ENCODE measurements at regions not wholly inside any gene's neighbourhood (a gene's known extent, or its start where the extent isn't known, plus 50 kb on each side); places are given as distances from the start of the nearest gene placed in this dataset.
"Not testable (repeated sequence)": the region's sequence is repeated elsewhere in the genome, so short reads cannot be mapped to it uniquely, and the experiment has no call there.

DNA sequence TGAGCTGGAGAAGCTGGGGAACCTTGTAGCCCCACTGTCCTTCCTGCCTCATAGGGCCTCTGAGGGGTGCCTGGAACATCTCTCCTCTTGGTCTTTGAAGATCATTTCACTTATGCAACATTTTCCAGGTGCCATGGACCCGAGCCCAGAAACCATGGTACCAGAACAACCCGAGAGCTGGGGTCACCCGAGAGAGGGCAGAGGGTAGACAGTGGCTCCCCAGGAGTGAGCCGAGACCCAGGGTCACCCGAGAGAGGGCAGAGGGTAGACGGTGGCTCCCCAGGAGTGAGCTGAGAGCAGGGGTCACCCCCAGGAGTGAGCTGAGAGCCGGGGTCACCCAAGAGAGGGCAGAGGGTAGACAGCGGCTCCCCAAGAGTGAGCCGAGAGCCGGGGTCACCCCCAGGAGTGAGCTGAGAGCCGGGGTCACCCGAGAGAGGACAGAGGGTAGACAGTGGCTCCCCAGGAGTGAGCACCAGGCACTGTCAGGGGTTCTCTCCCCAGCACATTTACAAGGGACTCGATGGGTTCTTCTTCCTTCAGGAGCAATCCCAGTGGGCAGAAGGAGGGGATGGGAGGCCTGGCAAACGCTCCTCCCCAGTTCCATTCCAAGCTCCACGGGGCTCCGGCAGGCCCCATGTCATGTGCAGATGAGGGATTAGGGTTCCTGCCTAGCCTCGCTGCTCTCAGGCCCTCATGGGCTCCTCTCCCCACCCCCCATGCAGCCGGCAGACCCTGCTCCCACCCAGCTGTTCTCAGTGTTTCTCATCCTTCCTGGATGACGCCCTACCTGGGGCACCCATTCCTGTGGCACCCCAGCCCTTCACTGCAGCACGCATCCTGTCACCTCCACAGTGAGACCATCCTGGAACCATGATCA, 163.5 kb downstream of the RTP5 start:
- DNase-seq: no peak

DNA sequence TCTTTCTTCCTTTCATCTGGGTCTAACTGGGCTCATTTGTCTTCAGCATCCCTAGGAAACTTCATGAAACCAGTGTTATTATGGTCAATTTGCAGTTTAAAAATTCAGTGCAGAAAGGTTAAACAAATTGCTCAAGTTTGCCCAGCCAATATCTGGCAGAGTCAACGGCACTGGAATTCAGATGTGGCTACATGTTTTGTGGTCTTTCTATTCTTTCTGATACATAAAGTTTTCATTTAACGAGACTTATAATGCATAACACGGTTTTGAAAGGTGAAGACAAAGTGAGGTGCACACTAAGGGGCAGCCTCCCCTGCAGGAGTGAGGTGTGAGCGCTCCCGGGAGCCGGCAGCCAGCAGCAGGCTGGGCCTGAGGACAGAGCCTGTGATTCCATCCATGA, 164.6 kb downstream of the RTP5 start:
- no peak for DNase-seq

DNA sequence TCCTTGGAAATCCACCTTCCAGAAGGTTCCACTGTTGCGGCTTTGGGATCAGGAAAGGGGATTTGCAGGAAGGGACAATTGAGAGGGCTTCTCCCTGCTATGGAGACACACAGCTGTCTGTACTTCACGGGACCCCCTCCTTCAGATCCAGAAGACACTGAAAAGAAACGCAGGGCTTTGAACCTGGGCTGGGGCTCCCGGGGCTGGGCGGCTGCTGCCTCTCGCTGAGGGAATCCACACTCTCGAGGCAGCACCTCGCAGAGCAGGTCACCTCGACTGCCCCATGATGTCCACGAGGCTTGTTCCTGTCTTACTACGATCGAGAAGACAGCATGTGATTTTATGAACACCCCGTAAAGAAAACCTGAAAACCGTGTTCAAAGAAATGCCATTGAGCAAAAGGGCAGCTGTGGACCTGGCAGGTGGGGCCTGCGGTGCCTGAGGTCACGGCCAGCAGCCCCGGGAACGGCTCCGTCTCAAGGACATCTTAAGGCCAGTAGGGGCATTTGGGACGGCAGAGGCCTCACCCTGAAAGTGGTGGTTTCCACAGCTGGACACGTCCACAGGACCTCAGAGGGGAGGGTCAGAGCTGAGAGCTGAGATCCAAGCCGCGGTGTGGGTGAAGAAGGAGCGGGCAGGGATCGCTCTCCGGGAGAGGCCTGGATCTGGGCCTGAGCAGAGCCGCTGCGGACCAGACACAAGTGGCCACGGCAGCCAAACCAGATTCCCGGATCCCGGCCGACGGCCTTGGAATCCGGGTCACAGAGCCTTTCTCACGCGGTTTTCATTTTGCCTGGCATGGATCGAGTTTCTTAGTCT, 165.7 kb downstream of the RTP5 start:
- DNase-seq: no peak

DNA sequence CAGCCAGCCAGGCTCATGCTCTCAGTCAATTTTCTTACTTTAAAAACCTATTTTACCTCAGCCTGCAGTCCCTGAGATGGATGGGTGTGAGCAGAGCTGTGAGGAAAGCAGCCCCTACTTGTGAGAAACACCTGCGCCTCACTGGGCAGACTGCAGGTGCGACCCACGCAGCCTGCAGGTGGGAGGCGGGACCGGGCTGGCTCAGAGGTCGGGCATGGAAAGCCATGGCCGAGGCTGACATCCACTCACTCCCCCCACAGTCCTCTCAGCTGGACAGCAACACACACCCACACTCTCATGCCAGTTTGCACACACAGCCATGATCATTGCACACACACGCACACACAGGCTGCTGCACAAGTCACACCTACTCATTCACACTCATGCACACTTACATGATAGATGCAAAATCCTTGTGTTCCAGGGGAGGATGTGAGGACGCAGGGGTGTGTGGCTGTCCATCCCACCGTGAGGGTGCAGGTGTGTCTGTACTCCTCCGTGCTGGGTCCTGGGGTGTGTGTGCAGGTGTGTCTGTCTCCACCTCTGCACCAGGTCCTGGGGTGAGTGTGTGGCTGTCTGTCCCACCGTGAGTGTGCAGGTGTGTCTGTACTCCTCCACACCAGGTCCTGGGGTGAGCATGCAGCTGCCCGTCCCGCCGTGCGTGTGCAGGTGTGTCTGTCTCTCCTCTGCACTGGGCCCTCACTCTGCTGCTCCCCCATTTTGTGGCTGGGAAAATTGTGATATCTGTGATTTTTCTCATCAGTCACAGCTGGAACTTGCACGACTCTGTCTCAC, 166.5 kb downstream of the RTP5 start:
- DNase-seq: no peak

DNA sequence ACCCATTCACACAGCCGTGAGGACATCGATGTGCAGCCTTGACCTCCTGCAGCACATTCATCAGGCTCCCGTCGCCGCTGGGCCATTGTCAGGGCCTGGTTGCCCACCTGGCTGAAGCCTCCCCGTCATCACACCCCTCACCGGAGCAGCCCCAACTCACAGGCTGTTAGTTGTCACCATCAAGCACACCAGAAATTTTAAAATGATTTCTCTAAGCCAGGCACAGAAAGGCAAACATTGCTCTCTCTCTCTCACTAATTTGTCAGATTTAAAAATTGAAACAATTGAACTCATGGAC, 167.1 kb downstream of the RTP5 start:
- no peak for DNase-seq

DNA sequence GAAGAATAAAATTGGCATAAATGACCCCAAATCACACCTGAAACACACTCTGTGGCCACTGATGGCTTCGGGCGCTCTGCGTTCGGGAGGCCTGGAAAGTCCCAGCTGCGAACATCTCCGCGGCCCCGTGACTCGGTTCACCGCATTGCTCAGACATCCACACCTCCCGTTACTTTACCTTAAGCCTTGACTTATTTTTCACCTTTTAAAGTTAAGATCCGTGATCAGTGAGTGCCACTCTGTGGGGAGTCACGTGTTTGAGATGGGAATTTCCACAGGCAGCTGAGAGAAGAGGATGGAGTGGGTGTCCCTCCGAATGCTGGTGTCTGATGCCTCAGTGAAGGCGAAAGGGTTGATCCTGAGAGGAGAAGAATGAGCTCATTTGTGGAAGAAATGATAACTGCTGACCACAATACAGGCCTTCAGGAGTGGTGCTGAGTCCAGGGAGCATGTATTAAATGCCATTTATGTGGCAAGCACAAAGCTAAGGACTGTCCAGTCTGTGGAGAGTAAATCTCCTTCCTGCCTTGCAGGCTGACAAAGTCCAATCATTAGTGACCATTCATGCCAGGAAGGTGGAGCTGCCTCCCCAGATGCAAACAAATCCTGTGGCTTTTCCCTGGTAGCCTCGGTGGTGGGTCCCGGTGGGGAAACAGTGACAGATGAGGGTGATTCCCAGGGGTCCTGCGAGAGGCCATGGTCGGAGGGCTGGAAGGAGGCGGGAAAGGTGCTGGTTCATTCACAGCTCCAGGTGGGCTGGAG, 168.8 kb downstream of the RTP5 start:
- DNase-seq: no peak

DNA sequence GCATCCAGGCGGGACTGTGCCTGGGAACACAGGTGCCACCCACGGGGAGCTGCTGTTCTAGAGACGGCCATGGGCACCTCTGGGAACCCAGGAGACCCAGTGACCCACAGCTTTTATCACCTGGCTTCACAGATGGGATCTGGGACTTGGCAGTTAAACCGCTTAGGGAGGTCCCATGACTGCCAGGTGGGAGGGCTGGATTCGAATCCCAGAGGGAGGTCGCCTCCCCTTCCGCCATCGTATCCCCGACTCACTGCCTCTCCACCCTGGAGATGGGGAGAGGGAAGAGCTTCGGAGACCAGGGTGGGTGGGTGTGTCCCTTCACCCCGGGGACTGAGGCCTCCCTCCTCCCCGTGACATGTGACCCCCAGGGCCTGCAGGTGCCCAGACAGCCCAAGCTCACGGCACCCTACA, 169.4 kb downstream of the RTP5 start:
- no peak for DNase-seq

DNA sequence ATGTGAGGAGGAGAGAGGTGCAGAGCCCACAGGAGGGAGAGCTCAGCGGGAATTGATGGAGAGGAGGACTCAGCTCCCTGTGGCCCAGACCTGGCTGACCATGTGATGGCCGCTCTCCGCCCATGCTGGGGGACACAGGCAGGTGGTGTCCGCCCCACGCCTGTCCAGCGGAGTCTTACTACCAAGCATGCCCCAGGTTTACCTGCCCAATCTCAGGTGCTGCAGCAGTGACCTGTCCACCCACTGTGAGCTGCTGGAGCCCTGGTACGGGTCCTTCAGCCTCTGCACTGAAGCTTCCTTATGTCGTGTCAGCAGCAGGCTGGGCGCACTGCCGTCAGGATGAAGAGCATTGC, 170.8 kb downstream of the RTP5 start:
- DNase-seq: no peak

DNA sequence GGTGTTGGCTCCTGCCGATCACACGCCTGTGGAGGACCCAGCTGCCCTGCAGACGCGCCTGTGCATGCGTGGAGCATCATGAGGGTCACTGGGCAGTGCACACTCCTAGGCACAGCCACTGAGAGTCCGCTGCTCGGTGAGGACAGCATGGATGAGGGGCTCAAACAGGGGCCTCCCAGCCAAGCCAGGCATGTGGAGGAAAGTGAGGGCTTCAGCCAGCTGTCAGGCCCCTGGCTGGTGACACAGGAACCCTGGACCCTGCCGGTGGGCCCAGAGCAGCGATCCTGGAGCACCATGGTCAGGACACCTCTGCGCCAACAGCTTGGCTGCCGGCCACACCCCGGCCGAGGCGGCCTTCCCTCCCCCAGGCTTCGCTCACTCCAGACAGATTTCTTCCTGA, 171.2 kb downstream of the RTP5 start:
- DNase-seq: no peak

DNA sequence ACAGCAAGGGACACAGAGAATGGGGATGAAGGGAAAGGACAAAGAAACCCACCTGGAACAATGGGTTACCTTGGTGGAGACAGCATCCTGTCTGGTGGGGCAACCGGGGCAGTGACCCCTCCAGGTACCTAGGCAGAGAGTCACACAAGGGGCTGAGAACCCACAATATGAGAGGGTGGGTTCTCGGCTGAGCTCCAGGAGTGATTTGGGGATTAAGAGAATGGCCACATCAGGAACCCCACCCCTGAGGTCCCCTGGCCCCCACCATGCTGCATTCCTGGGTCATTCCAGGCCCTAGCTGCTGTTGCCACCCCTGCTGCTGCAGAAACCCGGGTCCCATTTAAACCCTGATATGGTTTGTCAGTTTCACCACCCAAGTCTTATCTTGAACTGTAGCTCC, 172.3 kb downstream of the RTP5 start:
- DNase-seq: no peak

DNA sequence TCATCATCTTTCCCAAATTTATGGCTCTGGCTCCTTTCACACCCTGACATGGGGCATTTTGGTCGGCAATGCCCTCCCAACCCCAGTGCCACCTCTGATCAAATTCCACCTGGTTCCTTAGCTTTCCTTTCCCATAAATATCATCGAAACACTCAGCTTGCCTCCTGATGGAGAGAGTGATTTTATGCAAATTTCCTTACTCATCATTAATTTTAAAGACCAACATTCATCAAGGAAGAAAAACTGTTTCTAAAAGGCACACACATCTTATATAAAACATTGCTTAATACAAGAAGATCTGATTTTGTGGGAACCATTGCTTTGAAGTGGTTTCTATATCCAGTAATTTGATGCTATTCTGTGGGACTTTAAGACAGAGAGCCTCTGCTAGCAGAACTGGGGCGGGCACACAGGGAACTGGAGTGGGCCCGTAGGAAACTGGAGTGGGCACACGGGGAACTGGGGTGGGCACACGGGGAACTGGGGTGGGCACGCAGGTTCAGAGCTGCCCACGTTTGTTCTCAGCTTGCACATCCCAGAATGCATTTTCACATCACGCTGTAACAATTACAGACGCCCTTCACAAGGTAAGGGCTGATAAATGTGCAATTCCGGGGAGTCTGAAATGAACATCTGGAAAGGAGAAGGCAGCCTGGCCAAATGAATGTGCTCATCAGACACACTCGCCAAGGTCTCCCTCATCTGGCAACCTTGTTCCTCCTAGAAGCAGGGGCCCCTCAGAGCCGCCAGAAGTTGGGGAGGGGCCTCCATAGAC, 174.2 kb downstream of the RTP5 start:
- no peak for DNase-seq

DNA sequence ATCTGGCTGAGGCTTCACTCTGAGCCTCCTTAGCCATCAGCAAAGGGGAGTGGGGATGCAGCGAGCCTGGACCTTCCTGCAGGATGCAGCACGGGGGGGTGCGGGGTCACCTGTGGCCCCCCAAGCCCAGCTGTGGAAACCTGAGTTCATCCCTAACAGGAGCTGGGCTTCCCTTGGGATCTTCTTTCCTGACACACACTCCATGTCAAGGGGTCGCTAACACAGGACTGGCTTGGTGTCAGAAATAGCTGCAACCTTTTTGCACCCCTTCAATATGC, 174.7 kb downstream of the RTP5 start:
- no peak for DNase-seq

DNA sequence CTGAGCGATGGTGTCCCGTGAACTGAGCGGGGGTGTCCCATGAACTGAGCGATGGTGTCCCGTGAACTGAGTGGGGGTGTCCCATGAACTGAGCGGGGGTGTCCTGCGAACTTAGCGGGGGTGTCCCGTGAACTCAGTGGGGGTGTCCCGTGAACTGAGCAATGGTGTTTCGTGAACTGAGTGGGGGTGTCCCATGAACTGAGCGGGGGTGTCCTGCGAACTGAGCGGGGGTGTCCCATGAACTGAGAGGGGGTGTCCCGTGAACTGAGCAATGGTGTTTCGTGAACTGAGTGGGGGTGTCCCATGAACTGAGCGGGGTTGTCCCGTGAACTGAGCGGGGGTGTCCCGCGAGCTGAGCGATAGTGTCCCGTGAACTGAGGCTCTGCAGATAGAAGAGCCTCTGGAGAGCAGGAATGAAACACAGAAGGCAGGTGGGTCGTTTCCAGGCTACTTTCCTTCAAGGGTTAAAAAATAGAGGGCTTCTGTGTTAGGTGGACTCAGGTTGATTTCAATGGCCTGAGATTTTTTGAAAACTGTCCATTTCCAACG, 176.1 kb downstream of the RTP5 start:
- DNase-seq: not testable (repeated sequence)

DNA sequence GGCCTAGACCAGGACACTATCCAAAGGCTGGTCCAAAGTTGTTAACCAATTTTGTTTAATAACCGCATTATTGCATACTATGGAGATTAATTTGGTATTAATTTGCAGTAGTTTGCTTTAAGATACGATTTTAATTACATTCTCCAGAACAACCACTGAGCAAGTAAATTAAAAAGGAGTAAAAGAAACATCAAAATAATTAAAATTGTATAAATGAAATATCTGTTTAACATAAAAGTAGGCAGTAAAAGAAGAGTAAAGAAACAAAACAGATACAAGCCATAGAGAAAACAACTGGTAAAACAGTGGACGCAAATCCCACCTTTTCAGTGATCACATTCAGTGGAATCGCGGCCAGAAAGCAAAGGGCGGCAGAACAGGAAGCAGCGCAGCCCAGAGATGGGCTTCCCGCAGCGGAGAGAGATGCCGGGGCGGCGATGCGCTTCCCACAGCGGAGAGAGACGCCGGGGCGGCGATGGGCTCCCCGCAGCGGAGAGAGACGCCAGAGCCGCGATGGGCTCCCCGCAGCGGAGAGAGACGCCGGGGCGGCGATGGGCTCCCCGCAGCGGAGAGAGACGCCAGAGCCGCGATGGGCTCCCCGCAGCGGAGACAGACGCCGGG, 176.8 kb downstream of the RTP5 start:
- DNase-seq: no peak

DNA sequence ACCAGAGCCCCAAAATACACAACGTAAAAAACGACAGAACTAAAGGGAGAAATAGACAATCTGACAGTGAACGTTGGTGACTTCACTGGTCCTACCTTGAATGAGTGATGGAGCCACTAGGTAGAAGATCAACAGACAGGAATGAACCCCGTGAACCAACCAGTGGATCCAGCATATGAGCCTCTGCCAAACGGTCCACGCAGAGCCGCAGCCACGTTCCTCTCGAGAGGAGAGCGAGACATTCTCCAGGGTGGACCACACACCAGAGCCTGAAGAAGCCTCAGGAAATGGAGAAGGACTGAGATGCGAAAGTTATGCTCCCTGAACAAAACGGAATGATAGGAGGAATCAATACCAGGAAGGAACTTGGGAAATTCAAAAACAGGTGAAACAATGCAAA, 178.4 kb downstream of the RTP5 start:
- no peak for DNase-seq

DNA sequence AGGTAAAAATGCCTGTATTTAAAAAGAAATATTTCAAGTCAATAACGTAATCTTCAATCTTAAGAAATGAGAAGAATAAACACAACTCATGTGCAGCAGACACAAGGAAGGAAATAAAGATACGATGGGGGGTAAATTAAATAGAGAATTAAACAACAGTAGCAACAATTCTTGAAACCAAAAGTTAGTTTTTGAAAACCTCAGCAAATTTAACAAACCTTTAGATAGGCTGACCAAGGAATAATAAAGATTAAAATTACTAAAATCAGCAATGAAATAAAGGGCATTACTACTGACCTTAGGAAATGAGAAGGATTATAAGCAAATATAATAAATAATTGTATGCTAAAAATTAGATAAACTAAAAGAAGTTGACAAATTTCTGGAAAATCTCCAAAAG, 178.9 kb downstream of the RTP5 start:
- DNase-seq: no peak

DNA sequence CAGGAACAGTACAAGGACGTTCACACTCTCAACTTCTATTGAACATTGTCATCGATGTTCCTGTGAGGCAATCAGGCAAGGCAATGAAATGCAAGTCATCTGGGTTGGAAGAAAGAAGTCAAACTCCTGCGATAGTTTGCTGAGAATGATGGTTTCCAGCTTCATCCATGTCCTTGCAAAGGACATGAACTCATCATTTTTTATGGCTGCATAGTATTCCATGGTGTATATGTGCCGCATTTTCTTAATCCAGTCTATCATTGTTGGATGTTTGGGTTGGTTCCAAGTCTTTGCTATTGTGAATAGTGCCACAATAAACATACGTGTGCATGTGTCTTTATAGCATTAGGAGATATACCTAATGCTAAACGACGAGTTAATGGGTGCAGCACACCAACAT, 180.0 kb downstream of the RTP5 start:
- DNase-seq: not testable (repeated sequence)

DNA sequence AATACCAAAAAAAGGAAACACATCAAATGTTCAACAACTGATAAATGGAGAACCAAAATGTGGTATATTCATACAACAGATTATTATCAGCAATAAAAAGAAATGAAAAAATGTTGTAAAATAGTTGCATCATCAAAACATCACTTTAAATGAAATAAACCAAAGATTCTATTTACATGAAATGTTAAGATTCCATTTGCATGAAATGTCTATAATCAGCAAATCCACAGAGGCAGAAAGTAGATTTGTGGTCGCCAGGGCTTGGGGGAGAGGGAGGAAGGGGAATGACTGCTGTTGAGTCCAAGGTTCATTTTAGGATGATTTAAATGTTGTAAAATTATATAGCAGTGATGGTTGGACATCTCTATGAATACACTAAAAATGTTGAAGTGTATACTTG, 181.9 kb downstream of the RTP5 start:
- no peak for DNase-seq

DNA sequence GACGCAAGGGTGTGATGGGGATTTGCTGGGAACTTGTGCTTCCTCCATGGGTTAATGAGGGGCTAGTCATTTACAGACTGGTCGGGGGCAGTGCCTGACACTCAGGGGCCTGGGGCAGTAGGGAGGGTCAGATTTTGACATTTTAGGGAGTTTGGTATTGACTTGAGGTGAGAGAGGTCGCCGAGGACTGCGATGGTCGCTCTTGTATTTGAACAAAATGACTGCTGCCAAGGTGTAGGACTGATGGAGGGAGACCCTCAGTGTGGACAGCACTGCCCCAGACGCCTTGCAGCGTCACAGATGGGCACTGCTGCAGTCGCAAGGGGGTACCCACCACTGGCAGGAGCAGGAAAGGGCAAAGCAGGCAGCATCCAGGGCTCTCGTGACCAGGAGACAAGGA, 182.9 kb downstream of the RTP5 start:
- no peak for DNase-seq

DNA sequence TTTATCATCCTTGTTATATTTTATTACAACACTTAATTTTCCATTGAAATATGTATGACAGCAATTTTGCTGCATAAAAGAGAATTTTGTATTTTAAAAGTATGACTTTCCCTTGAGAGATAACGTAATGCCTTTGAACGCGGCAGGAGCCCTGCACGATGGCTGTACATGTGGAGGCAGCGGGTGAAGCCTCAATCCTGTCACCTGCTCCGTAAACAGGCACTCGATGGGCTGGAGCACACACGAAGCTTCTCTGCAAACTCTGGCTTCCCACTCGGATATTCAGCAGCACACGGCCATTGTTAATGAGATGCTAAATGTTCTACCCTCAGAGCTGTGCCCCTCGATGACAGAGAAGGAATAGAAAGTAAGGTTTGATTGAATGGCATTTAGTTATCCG, 184.4 kb downstream of the RTP5 start:
- no peak for DNase-seq

DNA sequence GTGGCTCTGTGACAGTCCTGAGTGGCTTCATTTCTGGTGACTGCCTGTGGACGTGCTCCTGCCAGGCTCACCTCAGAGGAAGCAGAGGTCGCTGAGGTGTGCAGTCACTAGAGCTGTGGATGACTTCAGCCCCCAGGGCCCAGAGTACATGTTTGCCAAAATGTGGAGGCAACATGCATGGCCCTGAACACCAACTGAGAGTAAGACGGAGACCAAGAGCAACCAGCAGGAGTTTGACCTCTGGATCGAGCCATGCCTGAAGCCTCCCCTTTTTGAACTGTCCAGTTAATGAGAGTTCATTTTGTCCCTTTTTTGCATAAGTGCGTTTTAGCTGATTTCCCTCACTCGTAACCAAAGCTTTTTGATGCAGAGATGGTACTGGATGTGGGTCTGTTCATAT, 184.9 kb downstream of the RTP5 start:
- no peak for DNase-seq

All from activated effector memory CD4-positive, alpha-beta T cell treated with Interleukin-2 at 50 U/mL for 16 hours (primary cell).